Karpas-422 (cell line): ENCODE measurements at regions not wholly inside any gene's neighbourhood (a gene's known extent, or its start where the extent isn't known, plus 50 kb on each side); places are given as distances from the start of the nearest gene placed in this dataset.
"Not testable (repeated sequence)": the region's sequence is repeated elsewhere in the genome, so short reads cannot be mapped to it uniquely, and the experiment has no call there.

ENCODE experiments used
- DNase-seq: peaks from one replicate; pipeline ENCODE4 v3.0.0-alpha.2; 2015
- H2AFZ ChIP-seq: fragments of 200-600 bp; sonication (generic); 2 replicates; pipeline ENCODE4 v1.6.1; 2014; ENCODE audit warnings: antibody characterized with exemption, low read length, mixed read lengths
- H3K27ac ChIP-seq: fragments of 200-600 bp; sonication (generic); 2 replicates; pipeline ENCODE4 v1.5.1; 2014; ENCODE audit warnings: mild to moderate bottlenecking, low read length, moderate library complexity
- H3K27me3 ChIP-seq: fragments of 200-600 bp; sonication (generic); 2 replicates; pipeline ENCODE4 v1.6.1; 2014; ENCODE audit warnings: low read length, mixed read lengths
- H3K36me3 ChIP-seq: fragments of 200-600 bp; sonication (generic); 2 replicates; pipeline ENCODE4 v1.6.1; 2014; ENCODE audit warnings: low read length, mixed read lengths; ENCODE audit not compliant: insufficient read depth
- H3K4me1 ChIP-seq: fragments of 200-600 bp; sonication (generic); 2 replicates; pipeline ENCODE4 v1.6.1; 2014; ENCODE audit warnings: mild to moderate bottlenecking, low read length, mixed read lengths
- H3K4me2 ChIP-seq: fragments of 200-600 bp; sonication (generic); 2 replicates; pipeline ENCODE4 v1.6.1; 2014; ENCODE audit warnings: low read length, low read depth, mild to moderate bottlenecking; ENCODE audit not compliant: poor library complexity, severe bottlenecking
- H3K4me3 ChIP-seq: fragments of 200-600 bp; sonication (generic); 2 replicates; pipeline ENCODE4 v1.5.1; 2014; ENCODE audit warnings: mild to moderate bottlenecking, antibody characterized with exemption, low read length, mixed read lengths
- H3K79me2 ChIP-seq: fragments of 200-600 bp; sonication (generic); 2 replicates; pipeline ENCODE4 v1.6.1; 2014; ENCODE audit warnings: mild to moderate bottlenecking, low read length, mixed read lengths
- H3K9ac ChIP-seq: fragments of 200-600 bp; sonication (generic); 2 replicates; pipeline ENCODE4 v1.6.0; 2014; ENCODE audit warnings: low read length
- H3K9me2 ChIP-seq: fragments of 200-600 bp; sonication (generic), shearing (Covaris generic); replicated peaks from 2 replicates; pipeline ENCODE4 v1.6.0; 2014; ENCODE audit warnings: mild to moderate bottlenecking, low read length, moderate library complexity; ENCODE audit not compliant: insufficient read depth
- H3K9me3 ChIP-seq: fragments of 300-700, 200-600 bp; sonication (generic); 2 replicates; pipeline ENCODE4 v1.6.1; 2014; ENCODE audit warnings: low read length, mixed read lengths
- H4K20me1 ChIP-seq: fragments of 200-600 bp; sonication (generic); 2 replicates; pipeline ENCODE4 v1.6.1; 2014; ENCODE audit warnings: mild to moderate bottlenecking, antibody characterized with exemption, low read length, low read depth; ENCODE audit not compliant: insufficient read depth

DNA sequence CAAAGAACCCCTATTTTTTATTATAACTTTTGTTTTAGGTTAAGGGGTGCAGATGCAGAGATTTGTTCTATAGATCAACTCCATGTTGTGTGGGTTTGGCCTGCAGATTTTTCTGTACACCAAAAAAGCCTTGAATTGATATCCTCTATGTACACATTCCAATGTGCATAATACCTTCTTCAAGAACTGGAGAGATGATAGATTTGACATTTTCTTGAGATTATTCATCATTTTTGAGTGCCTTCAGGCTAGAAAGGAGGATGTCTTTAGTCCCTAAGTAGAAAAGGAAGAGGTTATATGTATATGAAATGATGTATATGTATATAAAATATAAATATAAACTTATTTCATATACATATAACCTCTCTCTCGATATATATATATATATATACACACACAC is 1190.0 kb upstream of the ALCAM start:
- H2AFZ ChIP-seq: no peak overlapping the region
- no peaks in the 10 kb centered on the region for H3K9me2 ChIP-seq
- no peak overlapping the region for H3K4me3 ChIP-seq
- H3K79me2 ChIP-seq: no peaks in the 10 kb centered on the region
- H3K36me3 ChIP-seq: no peaks in the 10 kb centered on the region
- H3K9me3 ChIP-seq: no peaks in the 10 kb centered on the region
- no peak for DNase-seq
- no peaks in the 10 kb centered on the region for H3K4me1 ChIP-seq
- no peaks in the 10 kb centered on the region for H4K20me1 ChIP-seq
- no peaks in the 10 kb centered on the region for H3K27me3 ChIP-seq
- no peak overlapping the region for H3K9ac ChIP-seq
- H3K27ac ChIP-seq: no peak overlapping the region
- H3K4me2 ChIP-seq: no peak overlapping the region

DNA sequence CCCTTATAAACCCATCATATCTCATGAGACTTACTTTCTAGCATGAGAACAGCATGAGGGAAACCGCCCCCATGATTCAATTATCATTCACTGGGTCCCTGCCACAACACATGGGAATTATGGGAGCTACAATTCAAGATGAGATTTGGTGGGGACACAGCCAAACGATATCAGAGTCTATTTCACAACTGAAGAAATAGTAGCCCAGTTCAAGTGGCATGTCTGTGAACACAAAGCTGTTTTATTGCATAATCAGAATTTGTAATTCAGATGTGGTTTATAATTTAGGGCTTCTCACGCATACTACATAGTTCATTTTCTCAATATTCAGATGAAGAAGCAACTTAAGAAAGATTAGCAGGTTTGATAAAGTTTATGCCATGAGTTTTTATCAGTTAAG is 1188.0 kb upstream of the ALCAM start:
- H3K27ac ChIP-seq: no peak overlapping the region
- no peaks in the 10 kb centered on the region for H3K27me3 ChIP-seq
- DNase-seq: no peak
- H3K4me3 ChIP-seq: no peak overlapping the region
- H3K9ac ChIP-seq: no peak overlapping the region
- H3K9me2 ChIP-seq: no peaks in the 10 kb centered on the region
- H3K4me1 ChIP-seq: no peaks in the 10 kb centered on the region
- no peaks in the 10 kb centered on the region for H3K79me2 ChIP-seq
- H3K36me3 ChIP-seq: no peaks in the 10 kb centered on the region
- H2AFZ ChIP-seq: no peak overlapping the region
- H3K4me2 ChIP-seq: no peak overlapping the region
- H3K9me3 ChIP-seq: no peaks in the 10 kb centered on the region
- no peaks in the 10 kb centered on the region for H4K20me1 ChIP-seq

DNA sequence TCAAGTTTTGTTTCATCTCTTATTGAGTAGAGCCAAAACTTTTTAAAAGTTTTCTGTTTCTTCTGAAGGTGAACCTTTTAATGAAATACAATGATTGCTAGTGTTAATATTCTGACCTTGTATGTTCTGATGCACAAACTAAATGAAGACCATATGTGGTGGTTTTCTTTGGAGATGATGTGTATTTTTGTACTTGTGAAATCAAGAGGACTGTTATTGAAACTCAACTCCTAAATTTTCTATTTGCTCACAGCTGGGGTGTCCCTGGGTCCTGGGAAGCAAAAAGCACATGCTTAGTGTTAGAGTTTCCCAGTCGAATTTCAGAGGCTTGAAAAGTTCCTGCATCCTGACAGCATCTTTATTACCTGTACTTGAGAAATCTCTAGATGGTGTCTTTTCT is 1185.8 kb upstream of the ALCAM start:
- Histone ChIP-seq H4K20me1 (no peaks in the 10 kb centered on the region), H3K9ac (no peak overlapping the region), H3K36me3 (no peaks in the 10 kb centered on the region), H3K27me3 (no peaks in the 10 kb centered on the region), H3K4me2 (no peak overlapping the region), H3K4me3 (no peak overlapping the region), H3K79me2 (no peaks in the 10 kb centered on the region), H2AFZ (no peak overlapping the region), H3K9me2 (no peaks in the 10 kb centered on the region), H3K27ac (no peak overlapping the region), H3K9me3 (no peaks in the 10 kb centered on the region), H3K4me1 (no peaks in the 10 kb centered on the region)
- DNase-seq: no peak

DNA sequence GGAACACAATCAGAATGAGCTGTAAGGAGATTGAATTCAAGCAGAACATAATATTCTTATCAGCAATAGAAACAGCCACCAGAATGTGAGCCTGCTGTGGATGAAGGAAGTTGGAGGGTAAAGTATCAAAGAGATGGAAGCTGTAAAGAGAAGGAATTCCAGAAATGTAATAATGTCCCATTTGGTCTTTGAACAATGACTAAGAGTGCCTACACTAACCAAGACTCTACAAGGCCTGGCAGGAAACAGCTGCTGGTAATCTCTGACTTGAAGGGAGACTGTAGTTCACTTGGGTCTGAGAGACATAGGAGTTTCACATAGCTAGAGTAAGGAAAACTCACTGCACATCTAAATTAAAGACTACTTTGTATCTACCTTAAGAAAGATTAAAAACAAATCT is 1176.0 kb upstream of the ALCAM start:
- Histone ChIP-seq H3K27ac (no peak overlapping the region), H3K4me3 (no peak overlapping the region), H3K9me2 (no peaks in the 10 kb centered on the region), H3K79me2 (no peaks in the 10 kb centered on the region), H3K9ac (no peak overlapping the region), H3K4me1 (no peaks in the 10 kb centered on the region), H2AFZ (no peak overlapping the region), H3K36me3 (no peaks in the 10 kb centered on the region), H3K4me2 (no peak overlapping the region), H4K20me1 (no peaks in the 10 kb centered on the region), H3K27me3 (no peaks in the 10 kb centered on the region), H3K9me3 (no peaks in the 10 kb centered on the region)
- DNase-seq: no peak

GRCh38 chr3:104198131-104198530 is 1168.6 kb upstream of the ALCAM start:
- Histone ChIP-seq H3K27me3 (no peaks in the 10 kb centered on the region), H3K9me2 (no peaks in the 10 kb centered on the region), H3K4me2 (no peak overlapping the region), H4K20me1 (no peaks in the 10 kb centered on the region), H3K27ac (no peak overlapping the region), H3K9me3 (no peaks in the 10 kb centered on the region), H3K79me2 (no peaks in the 10 kb centered on the region), H2AFZ (no peak overlapping the region), H3K36me3 (no peaks in the 10 kb centered on the region), H3K4me3 (no peak overlapping the region), H3K4me1 (no peaks in the 10 kb centered on the region), H3K9ac (no peak overlapping the region)
- DNase-seq: no peak

DNA sequence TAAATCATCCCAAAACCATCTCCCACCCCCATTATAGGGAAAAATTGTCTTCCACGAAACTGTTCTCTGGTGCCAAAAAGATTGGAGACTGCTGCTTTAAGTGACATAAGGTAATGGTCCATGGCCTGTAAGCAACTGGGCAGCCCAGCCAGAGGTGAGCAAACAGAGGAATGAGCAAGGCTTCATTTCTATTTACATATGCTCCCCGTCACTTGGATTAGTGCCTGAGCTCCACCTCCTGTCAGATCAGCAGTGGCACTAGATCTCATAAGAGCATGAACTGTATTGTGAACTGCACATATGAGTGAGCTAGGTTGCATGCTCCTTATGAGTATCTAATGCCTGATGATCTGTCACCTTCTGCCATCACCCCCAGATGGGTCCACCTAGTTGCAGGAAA is 1159.8 kb upstream of the ALCAM start:
- Histone ChIP-seq H3K9ac (no peak overlapping the region), H3K4me3 (no peak overlapping the region), H3K9me2 (no peaks in the 10 kb centered on the region), H3K9me3 (no peaks in the 10 kb centered on the region), H2AFZ (no peak overlapping the region), H3K4me1 (no peaks in the 10 kb centered on the region), H4K20me1 (no peaks in the 10 kb centered on the region), H3K36me3 (no peaks in the 10 kb centered on the region), H3K4me2 (no peak overlapping the region), H3K27ac (no peak overlapping the region), H3K27me3 (0 out of 2 replicates have a peak, but pooled peaks cover 5% of the 10 kb centered on the region), H3K79me2 (no peaks in the 10 kb centered on the region)
- no peak for DNase-seq

DNA sequence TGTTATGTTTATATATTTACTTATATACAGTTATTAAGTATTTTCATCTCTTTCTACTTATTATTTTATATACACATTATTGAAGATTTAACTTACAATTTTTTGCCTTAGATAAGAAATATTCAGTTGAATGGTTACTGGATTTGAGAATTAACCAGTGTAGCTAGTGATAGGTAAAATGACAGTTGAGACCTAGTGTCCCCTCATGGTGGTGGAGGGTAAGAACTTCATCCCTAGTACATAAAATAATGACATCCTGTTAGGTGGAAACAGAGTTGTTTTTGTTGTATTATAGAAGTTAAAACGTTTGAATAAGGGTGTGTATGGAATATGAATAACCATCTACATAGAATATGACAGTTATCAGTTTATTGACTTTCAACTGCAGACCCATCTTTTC is 1152.4 kb upstream of the ALCAM start:
- Histone ChIP-seq H2AFZ (no peak overlapping the region), H3K79me2 (no peaks in the 10 kb centered on the region), H3K4me2 (no peak overlapping the region), H3K4me3 (no peak overlapping the region), H3K9me3 (no peaks in the 10 kb centered on the region), H3K4me1 (no peaks in the 10 kb centered on the region), H3K9ac (no peak overlapping the region), H4K20me1 (no peaks in the 10 kb centered on the region), H3K36me3 (no peaks in the 10 kb centered on the region), H3K9me2 (no peaks in the 10 kb centered on the region), H3K27ac (no peak overlapping the region), H3K27me3 (no peaks in the 10 kb centered on the region)
- DNase-seq: no peak

DNA sequence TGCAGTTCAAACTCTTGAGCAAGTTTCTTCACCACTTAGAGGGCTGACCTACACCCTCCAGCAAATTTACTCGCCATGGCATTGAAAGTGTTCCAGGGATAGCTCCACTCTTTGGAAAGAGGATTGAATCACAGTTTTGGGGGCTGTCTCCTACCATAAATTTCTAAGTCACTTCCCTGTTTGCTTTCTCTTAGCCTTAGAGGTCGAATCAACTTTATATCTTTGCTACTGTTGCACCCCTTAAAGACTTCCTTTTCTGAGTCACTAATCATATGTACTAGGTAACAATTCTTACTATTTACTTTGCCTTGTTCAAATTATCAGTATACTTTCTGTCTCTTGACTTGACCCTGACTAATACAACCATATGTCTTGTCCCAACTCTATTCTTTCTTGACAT is 1151.8 kb upstream of the ALCAM start:
- H3K9me3 ChIP-seq: no peaks in the 10 kb centered on the region
- H3K36me3 ChIP-seq: no peaks in the 10 kb centered on the region
- H3K4me2 ChIP-seq: no peak overlapping the region
- H3K27ac ChIP-seq: no peak overlapping the region
- no peak overlapping the region for H3K4me3 ChIP-seq
- H3K27me3 ChIP-seq: no peaks in the 10 kb centered on the region
- H3K9me2 ChIP-seq: no peaks in the 10 kb centered on the region
- H3K4me1 ChIP-seq: no peaks in the 10 kb centered on the region
- H4K20me1 ChIP-seq: no peaks in the 10 kb centered on the region
- no peak overlapping the region for H3K9ac ChIP-seq
- DNase-seq: no peak
- H3K79me2 ChIP-seq: no peaks in the 10 kb centered on the region
- no peak overlapping the region for H2AFZ ChIP-seq

DNA sequence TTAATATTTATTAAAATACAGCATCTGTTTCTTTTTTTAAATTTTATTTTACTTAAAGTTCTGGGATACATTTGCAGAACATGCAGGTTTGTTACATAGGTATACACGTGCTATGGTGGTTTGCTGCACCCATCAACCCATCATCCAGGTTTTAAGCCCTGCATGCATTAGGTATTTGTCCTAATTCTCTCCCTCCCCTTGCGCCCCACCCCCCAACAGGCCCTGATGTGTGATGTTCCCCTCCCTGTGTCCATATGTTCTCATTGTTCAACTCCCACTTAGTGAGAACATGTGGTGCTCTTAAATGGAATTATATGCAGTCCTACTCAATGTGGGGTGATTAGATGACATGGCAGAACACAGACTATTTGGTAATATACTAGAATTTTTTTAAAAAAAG is 1147.7 kb upstream of the ALCAM start:
- H3K36me3 ChIP-seq, H3K9ac ChIP-seq, H3K4me1 ChIP-seq, H3K4me3 ChIP-seq, H3K27ac ChIP-seq, H3K9me3 ChIP-seq, DNase-seq, H3K4me2 ChIP-seq, H3K27me3 ChIP-seq, H3K9me2 ChIP-seq, H2AFZ ChIP-seq, H3K79me2 ChIP-seq, H4K20me1 ChIP-seq: not testable (repeated sequence)
